Left hindlimb (tissue), 1 donor: ENCODE measurements at regions not wholly inside any gene's neighbourhood (a gene's known extent, or its start where the extent isn't known, plus 50 kb on each side); places are given as distances from the start of the nearest gene placed in this dataset.

Experiments used
- DNase-seq: peaks from one replicate; pipeline ENCODE4 v3.0.0-alpha.2; 2018

DNA sequence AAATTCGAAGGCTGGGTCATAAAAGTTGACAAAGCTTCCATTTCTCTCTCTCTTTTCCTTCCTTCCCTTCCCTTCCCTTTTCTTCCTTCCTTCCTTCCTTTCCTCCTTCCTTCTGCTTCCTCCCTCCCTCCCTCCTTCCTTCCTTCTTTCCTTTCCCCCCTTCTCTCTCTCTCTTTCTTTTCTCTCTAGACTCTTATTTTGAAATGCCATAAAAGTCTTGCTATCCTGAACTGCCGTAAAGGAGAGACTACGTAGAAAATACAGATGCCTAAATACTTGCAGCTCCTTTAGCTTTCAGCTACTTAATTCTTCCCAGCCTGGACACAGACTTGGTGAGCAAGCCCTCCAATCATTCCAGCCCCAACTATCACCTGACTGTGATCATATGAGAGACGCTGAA lies 1644.4 kb downstream of the FAM181B start:
- no peak for DNase-seq

DNA sequence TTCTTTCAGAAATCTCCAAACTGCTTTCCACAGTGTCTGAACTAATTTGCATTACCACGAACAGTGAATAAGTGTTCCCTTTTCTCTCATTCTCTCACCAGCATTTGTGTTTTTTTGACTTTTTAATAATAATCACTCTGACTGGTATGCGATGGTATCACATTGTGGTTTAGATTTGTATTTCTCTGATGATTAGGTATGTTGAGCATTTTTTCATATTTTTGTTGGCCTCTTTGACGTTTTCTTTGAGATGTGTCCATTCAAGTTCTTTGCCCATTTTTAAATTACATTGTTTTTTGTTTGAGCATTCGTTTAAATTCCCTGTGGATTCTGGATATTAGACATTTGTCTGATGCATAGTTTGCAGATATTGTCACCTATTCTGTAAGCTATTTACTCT lies 1639.6 kb upstream of the TENM4 start:
- DNase-seq, result no peak

DNA sequence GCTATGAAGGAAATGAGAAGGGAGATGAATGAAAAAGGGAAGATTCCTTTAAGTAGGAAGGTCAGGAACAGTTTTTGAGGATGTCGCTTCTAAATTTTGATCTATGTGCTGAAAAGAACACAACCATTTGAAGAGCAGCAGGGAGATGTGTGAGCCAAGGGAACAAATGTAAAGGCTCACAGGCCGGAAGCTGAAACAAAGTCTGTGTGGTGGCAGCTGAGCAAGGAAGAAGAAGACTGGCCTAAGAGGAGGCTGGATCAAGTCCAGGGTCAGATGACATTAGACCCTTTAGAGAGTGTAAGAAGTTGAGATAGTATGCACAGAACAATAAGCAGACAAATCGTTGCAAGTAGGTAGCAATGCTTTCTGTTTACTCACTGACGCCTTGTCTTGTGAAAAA lies 1631.4 kb upstream of the TENM4 start:
- no peak for DNase-seq

DNA sequence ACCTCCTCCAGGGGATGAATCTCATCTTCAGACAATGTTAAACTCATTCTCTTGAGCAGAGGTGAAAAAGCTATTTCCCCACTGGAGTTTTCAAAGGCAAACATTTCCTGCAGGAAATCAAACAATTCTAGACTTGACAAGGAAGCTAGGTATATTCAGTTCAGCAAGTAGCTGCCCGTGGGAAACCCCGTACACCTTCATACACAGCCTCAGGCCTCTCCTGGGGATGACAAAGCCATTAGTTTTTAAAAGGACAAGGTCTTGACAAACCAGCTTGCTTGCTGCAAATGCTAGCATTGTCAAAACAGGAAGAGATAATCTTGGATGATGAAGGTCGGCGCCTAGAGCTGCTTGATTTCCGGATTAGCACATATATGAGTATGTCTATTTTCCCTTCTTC lies 1630.8 kb upstream of the TENM4 start:
- DNase-seq, result no peak

- DNase-seq, result no peak
Measured at GRCh38 chr11:81070948-81071347, 1630.1 kb upstream of the TENM4 start.

DNA sequence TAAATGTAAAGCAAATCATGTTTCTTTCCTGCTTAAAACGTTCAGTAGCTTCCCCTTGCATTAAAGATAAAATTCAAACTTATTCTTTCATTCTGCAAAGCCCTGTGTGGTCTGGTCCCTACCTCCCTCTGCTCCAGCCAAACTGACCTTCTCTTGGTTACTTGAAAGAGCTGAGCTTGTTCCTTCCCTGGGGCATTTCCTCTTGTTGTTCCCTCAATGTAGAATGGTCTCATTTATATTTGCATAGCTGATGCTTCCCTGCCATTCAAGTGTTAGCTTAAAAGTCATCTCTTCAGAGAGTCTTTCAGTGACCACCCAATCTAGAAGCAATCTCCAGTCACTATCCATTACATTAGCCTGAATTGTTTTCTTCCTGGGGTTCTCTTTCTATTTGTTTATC lies 1618.5 kb upstream of the TENM4 start:
- DNase-seq, result no peak

- DNase-seq, result no peak
Measured at GRCh38 chr11:81052344-81053158, 1611.7 kb upstream of the TENM4 start.

GRCh38 chr11:81039916-81040524 lies 1599.2 kb upstream of the TENM4 start:
- no peak for DNase-seq

DNA sequence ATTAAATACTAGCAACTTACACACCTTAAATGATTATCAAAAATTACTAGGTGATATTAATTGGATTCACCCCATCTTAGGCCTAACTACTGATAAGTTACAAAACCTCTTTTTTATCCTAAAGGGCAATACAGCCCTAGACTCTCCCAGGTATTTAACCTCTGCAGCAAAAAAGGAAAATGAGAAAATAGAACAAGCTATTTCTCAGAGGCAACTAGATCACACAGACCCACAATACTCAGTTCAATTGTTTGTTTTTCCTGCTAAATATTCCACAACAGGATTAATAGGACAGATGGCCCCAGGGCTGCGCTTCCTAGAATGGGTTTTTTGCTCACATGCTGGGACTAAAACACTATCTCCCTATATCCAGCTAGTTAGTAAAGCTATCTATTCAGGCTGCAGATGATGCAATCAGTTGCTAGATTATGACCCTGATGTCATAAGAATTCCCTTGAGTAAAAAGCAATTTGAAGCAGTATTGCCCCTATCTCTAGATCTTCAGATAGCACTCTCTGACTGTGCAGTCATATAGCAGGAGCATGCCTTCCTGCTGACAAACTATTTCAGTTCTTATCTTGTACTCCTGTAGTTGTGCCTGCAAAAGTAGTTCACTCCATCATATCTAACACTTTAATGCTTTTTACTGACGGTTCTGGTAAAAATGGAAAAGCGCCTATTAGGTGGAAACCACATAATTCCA lies 1595.5 kb upstream of the TENM4 start:
- DNase-seq, result no peak

- DNase-seq, result no peak
Measured at GRCh38 chr11:81033779-81034540, 1593.1 kb upstream of the TENM4 start.

DNA sequence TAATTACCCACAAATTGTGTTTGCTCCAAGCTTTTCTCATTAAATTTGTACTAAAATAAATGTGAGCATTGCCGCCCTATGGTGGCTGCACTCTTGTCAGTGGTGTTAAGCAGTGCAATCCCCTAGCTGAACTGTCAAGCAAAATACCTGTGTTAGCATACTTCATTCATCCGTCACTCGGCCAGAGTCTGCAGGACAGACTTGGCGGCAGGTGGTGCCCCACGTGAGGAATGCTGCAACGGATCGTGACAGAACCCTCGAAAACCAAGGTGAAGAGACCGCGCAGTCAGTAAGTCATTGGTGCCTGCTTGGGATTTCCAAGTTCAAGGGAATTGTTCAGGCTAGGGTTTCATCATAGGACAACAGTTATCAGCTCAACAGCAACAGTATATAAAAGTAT lies 1592.1 kb upstream of the TENM4 start:
- DNase-seq, result no peak

DNA sequence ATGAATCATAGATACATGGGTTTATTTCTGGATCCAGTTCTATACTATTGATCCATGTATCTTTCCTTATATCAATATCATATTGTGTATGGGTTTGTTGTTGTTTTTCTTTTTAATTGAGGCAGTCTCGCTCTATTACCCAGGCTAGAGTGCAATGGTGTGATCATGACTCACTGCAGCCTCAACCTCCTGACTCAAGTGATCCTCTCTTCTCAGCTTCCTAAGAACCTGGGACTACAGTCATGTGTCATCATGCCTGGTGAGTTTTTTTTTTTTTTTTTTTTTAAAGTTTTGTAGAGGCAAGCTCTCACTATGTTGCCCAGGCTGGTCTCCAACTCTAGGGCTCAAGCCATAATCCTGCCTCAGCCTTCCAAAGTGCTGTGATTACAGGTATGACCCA lies 1589.4 kb upstream of the TENM4 start:
- DNase-seq, result no peak

DNA sequence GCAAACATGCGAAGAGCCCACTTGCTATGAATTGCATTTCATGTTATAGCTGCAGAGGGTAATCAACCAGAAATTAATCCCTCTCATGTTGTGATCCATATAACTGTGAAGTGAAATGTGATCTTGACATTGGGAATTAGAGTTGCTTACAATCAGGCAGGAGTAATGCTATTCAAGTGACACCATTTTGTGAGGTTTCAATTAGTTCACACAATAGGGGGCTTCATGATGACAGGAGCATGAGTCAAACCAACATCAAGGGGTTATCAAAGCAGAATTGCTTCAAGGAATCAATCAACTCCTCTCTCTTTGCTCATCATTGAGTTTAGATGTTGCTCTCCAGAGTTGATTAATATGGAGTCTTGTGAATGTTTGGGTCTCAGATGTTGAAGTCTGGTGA lies 1585.2 kb upstream of the TENM4 start:
- DNase-seq, result no peak

DNA sequence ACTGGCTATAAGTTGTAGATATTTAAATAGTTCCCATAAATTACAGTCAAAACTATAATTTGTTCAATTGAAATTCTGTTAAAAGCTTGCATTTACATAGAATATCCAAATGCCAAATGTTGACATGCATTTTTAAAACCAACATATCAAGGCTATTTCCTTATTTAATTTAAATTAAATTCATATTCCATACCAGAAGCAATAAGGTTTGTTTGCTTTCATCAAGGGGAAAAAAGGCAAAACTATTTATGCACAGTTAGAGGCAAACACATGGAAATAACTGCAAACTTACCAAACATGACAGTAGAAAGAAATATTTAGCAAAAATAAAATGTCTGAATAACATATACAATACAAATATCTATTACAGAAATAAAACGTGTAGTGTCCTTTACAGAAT lies 1581.2 kb upstream of the TENM4 start:
- no peak for DNase-seq

DNA sequence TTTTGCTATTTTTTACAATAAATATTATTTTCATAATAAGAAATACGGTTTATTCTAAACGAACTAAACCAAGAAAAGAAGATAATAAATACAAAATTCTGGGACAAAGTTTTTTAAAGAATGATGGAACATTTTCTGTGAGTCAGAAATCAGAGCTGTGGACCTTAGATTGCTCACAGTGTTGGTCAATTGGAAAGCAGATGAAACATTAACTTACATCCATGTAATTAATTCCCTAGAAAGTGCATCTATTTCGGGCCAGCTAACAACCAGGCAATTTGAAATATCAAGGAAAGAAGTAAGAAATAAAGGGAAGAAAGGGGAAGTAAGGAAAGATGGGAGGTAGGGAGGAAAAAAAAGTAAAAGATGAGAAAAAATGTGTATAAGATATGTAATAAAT lies 1569.8 kb upstream of the TENM4 start:
- DNase-seq, result no peak

DNA sequence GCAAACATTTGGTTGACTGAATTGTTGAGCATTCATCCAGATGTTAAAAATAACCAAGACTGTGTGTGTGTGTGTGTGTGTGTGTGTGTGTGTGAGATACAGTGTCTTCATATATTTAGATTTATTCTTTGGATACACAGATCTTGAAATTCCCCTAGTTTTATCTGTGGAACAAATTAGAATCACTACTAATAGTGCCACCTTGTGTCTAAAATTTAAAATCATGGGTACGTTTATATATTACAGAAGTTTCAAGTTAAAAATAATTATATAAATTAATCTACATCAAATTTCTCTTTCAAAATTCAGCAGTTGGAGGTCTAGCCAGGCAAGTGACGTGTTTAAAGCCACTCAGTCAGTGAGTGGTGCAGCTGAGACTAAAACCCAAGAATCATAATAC lies 1566.2 kb upstream of the TENM4 start:
- no peak for DNase-seq

DNA sequence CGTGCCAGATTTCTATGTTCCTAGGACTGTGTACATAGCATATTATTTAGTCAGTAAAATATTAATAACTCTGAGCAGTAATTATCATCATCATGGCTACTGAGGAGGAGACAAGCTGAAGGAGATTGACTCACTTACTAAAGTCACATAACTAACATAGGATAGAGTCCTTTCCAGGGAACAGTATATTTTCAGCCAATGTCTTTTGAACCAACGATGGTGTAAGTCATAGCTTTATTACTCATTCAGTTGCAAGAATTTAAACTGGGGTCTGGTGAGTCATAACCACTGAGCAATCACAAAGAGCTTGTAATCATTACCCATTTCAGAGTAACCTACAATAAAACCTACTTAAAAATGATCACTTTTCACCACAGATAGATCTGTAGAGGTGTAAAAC lies 1564.8 kb upstream of the TENM4 start:
- DNase-seq, result no peak

DNA sequence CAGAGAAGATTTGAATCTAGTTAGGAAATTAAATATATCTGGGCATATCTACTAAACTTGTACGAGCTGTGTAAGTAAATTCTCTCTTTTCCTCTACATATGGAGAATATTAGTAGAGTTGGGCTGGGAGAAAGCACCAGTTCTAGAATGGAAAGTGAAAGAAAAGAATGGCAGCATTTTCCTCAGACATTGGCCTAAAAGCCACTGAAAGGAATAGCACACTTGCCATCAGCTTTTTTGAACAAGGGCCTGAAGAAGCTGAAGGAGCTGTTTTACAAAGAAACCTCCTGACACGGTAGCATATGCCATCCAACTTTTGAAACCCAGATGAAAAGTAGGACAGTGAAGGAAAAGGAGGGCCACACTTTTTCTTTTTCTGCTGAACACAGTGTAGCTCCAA lies 1563.7 kb upstream of the TENM4 start:
- no peak for DNase-seq

- DNase-seq, result no peak
Measured at GRCh38 chr11:81002374-81002773, 1561.5 kb upstream of the TENM4 start.

DNA sequence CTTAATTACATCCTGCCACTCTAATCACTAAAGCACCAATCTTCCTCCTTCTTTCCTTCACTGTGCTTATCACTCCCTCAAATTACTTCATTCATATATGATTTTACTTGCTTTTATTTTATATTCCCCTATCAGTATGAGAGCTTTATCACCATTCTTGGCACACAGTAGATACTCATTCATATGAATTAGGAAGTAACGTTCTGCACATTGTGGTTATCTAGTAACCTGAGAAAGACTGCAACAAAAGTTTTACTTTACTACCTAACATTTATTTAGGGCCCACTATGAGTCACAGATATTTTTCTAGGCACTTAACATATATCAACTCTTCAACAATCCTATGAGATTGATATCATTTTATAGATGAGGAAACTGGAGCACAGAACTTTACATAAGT lies 1559.9 kb upstream of the TENM4 start:
- DNase-seq, result no peak

- no peak for DNase-seq
Measured at GRCh38 chr11:81000334-81000733, 1559.5 kb upstream of the TENM4 start.

- no peak for DNase-seq
Measured at GRCh38 chr11:80995523-80995922, 1554.7 kb upstream of the TENM4 start.

DNA sequence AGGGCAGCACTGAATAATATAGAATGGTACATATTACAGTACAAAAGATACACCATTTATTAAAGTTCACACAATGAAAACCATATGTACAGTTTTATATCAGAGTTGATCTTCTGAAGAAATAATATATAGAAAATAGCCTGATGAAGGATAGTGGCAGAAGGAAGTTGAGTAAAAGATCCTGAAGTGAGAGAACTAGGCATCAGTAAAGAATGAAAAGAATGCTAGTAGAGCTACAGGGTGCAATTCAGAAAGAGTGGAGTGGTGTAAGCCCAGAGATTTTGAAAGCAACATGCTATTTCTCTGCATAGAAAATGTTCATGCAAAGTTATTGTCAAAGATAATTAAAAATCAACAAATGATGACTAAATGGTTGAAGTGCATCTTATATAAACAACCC lies 1552.7 kb upstream of the TENM4 start:
- DNase-seq, result no peak

DNA sequence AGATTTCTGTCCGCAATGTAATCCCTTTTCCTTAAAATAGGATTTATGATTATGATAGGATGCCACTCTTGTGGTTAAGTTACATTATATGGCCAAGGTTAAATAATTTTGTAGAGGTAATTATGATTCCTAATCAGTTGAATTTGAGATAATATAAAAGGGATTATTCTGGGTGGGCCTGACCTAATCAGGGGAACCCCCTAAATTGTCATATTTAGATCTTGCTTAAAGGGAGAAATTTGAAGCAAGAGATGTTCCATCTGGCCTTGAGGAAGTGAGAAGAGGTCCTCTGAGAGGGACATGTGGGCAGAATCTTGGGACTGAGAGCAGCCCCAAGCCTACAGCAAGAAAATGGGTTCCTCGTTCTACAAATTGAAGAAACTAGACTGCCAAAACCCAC lies 1550.1 kb upstream of the TENM4 start:
- no peak for DNase-seq
